GM23248 (cell line): ENCODE measurements at regions not wholly inside any gene's neighbourhood (a gene's known extent, or its start where the extent isn't known, plus 50 kb on each side); places are given as distances from the start of the nearest gene placed in this dataset.

Source experiments
- EZH2 ChIP-seq: fragments of 200-600 bp; sonication (generic); IDR thresholded peaks from 2 replicates; pipeline ENCODE4 v1.6.1; 2018; ENCODE audit warnings: antibody characterized with exemption, mild to moderate bottlenecking; ENCODE audit not compliant: insufficient read depth, poor library complexity, severe bottlenecking
- EZH2phosphoT487 ChIP-seq: fragments of 200-600 bp; sonication (generic); IDR thresholded peaks from 2 replicates; pipeline ENCODE4 v1.6.1; 2018; ENCODE audit warnings: antibody characterized with exemption, moderate library complexity, mild to moderate bottlenecking, low read depth; ENCODE audit not compliant: insufficient read depth

DNA sequence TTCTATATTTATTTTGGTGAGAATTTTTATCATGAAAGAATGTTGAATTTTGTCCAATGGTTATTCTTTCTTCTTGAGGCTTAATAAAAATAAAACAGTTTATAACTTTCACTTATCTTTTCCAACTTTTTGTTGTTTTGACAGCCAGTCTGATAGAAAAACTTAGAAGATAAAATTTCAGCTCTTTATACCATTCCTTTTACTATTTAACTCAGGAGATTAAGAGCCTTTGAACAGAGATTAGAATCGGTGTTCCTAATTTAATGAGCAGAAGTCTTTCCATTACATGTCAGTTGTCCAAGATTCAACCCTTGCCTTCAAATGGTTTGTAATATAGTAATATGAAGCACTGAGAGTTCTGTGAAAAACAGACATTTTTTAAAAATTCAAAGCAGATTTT lies 97.8 kb upstream of the SEC61G start:
- TF ChIP-seq EZH2phosphoT487 (no peak), EZH2 (no peak)
